Peyer's patch (tissue), 4 donors: ENCODE measurements at regions not wholly inside any gene's neighbourhood (a gene's known extent, or its start where the extent isn't known, plus 50 kb on each side); places are given as distances from the start of the nearest gene placed in this dataset.

Experiments used
- DNase-seq, 3 donors: peaks; one replicate each; pipeline ENCODE4 v3.0.0-alpha.2; 2017 to 2019
- H3K27ac ChIP-seq, 4 donors: fragments of 200-600 bp; sonication (generic); one replicate each; pipeline ENCODE4 v1.5.1; 2016 to 2019
- H3K27me3 ChIP-seq, 2 donors: fragments of 200-600 bp; sonication (generic); one replicate each; pipeline ENCODE4 v1.5.1; 2019
- H3K36me3 ChIP-seq, 3 donors: fragments of 200-600 bp; sonication (generic); one replicate each; pipeline ENCODE4 v1.5.1; 2016 to 2019
- H3K4me1 ChIP-seq, 4 donors: fragments of 200-600 bp; sonication (generic); one replicate each; pipeline ENCODE4 v1.5.1; 2016 to 2019
- H3K4me3 ChIP-seq, 4 donors: fragments of 200-600 bp; sonication (generic); 1 replicate in 3 of 4; 2 replicates in 1 of 4; pipeline ENCODE4 v1.5.1; 2016 to 2019; ENCODE audit warnings: mild to moderate bottlenecking in 1 of 4
- H3K9me3 ChIP-seq, 4 donors: fragments of 200-600 bp; sonication (generic); one replicate each; pipeline ENCODE4 v1.5.1; 2016 to 2019; ENCODE audit warnings: mild to moderate bottlenecking in 1 of 4
- POLR2A ChIP-seq, 2 donors: fragments of 450-650 bp; IDR thresholded peaks; one replicate each; pipeline ENCODE4 v1.5.1; 2017; ENCODE audit warnings: antibody characterized with exemption in 2 of 2, mild to moderate bottlenecking in 2 of 2, moderate library complexity in 2 of 2
- TF ChIP-seq, protein P1 (sequence below), 6 experiments: fragments of 450-650 bp in 4 of 6; fragments of 200-600 bp in 2 of 6; sonication (generic) in 1 of 6; IDR thresholded peaks; one replicate each; pipeline ENCODE4 v1.5.1; 2017 to 2019; ENCODE audit warnings: antibody characterized with exemption in 6 of 6, mild to moderate bottlenecking in 3 of 6, moderate library complexity in 1 of 6

DNA sequence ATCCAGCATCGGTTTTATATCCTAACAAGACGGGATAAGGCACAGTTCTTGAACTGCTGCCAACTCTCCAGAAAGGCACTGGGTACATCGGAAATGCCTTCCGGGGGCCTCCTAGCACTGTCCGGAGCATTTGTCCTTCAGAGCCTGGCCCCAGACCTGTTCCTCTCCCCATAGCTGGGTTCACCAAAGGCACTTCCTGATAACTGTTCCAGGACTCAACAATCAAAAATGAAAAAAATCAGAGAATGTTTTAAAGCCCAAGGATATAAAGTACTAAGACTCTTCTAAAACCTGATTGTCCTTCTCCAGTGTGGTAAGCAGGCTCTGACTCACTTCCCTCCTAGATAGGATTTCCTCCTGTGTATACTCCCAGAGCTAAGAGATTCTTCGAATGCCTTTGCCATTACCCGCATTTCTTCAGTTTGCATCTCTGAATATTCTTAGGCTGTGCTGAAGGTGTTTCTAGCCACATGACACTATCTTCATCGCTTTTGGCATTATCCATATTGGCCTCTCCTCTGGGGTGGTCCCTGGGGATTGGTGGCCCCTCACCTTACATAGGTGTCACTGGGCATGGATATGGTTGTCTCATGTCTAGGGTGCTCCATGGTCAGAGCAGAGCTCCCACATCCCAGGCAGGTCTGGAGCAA is 112.9 kb downstream of the ZBTB18 start:
- Histone ChIP-seq H3K4me3 (no peak overlapping the region), H3K9me3 (no peaks in the 10 kb centered on the region), H3K27me3 (no peaks in the 10 kb centered on the region), H3K4me1 (no peaks in the 10 kb centered on the region), H3K36me3 (no peaks in the 10 kb centered on the region), H3K27ac (peak overlapping the region in 1 of 4 donors; percentile 24)
- DNase-seq: no peak
- TF ChIP-seq, protein P1, sequence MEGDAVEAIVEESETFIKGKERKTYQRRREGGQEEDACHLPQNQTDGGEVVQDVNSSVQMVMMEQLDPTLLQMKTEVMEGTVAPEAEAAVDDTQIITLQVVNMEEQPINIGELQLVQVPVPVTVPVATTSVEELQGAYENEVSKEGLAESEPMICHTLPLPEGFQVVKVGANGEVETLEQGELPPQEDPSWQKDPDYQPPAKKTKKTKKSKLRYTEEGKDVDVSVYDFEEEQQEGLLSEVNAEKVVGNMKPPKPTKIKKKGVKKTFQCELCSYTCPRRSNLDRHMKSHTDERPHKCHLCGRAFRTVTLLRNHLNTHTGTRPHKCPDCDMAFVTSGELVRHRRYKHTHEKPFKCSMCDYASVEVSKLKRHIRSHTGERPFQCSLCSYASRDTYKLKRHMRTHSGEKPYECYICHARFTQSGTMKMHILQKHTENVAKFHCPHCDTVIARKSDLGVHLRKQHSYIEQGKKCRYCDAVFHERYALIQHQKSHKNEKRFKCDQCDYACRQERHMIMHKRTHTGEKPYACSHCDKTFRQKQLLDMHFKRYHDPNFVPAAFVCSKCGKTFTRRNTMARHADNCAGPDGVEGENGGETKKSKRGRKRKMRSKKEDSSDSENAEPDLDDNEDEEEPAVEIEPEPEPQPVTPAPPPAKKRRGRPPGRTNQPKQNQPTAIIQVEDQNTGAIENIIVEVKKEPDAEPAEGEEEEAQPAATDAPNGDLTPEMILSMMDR (IDR thresholded peaks at IDR 0.05): no peak
- TF ChIP-seq POLR2A (IDR thresholded peaks at IDR 0.05): no peak

DNA sequence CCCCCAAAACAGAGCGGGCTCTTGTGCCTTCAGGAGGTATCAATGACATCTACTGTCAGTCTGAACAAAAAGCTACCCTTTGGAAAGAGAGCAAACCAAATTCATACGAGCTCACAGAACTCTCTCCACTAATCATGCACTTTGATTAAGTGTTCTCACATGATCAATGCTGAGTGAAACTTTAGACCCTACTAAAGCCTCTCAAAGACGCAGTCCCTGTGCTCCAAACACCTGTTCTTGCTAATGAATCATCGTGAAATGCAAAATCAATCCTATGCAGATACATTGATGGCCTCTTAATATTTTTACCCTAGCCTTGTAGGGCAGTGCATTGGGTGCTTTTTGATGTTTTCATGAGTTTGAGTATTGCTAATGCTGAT is 113.4 kb downstream of the ZBTB18 start:
- Histone ChIP-seq H3K36me3 (no peaks in the 10 kb centered on the region), H3K27me3 (no peaks in the 10 kb centered on the region), H3K4me3 (no peak overlapping the region), H3K4me1 (no peaks in the 10 kb centered on the region), H3K27ac (no peak overlapping the region), H3K9me3 (no peaks in the 10 kb centered on the region)
- no peak for DNase-seq
- TF ChIP-seq, protein P1 (IDR thresholded peaks at IDR 0.05): no peak
- no peak for TF ChIP-seq POLR2A (IDR thresholded peaks at IDR 0.05)

DNA sequence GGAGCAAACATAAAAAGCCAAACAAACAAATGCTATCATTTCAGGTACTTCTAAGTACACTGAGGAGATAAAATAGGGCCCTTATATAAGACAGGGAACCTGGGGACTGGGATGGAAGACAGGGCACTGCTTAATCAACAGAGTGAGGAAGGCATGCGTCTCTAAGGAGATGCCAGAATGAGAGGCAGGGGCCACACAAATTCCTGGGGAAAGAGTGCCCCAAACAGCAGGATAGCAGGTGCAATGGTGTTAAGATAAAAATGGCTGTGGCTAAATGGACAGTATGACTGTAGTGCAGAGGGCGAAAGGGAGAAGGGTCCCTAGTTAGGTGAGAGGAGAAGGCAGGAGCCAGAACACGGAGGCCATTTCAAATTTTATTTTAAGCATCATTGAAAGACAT is 113.9 kb downstream of the ZBTB18 start:
- no peaks in the 10 kb centered on the region for H3K27me3 ChIP-seq
- TF ChIP-seq, protein P1 (IDR thresholded peaks at IDR 0.05): no peak
- no peak for TF ChIP-seq POLR2A (IDR thresholded peaks at IDR 0.05)
- H3K4me3 ChIP-seq: no peak overlapping the region
- no peak overlapping the region for H3K27ac ChIP-seq
- H3K36me3 ChIP-seq: no peaks in the 10 kb centered on the region
- H3K4me1 ChIP-seq: no peaks in the 10 kb centered on the region
- no peaks in the 10 kb centered on the region for H3K9me3 ChIP-seq
- no peak for DNase-seq

DNA sequence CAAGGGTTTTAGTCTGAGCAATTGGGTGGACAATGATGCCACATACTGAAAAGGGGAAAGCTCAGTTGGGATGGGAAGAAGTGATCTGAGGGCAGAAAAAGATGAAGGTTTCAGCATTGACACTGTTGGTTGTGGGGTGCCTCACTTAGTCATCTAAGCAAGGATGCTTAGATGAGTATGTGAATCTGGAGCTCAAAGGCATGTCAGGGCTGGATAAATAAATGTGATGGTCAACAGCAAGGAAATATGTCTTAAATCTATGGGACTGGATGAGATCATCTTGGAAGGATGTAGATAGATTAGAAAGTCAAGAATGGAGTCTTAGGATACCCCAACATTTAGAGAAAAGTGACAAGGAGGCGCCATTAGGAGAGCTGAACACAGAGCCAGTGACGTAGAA is 114.6 kb downstream of the ZBTB18 start:
- TF ChIP-seq POLR2A (IDR thresholded peaks at IDR 0.05): no peak
- TF ChIP-seq, protein P1 (IDR thresholded peaks at IDR 0.05): no peak
- DNase-seq: no peak
- H3K27me3 ChIP-seq: no peaks in the 10 kb centered on the region
- H3K9me3 ChIP-seq: no peaks in the 10 kb centered on the region
- no peak overlapping the region for H3K4me3 ChIP-seq
- H3K4me1 ChIP-seq: no peaks in the 10 kb centered on the region
- H3K36me3 ChIP-seq: no peaks in the 10 kb centered on the region
- H3K27ac ChIP-seq: no peak overlapping the region

DNA sequence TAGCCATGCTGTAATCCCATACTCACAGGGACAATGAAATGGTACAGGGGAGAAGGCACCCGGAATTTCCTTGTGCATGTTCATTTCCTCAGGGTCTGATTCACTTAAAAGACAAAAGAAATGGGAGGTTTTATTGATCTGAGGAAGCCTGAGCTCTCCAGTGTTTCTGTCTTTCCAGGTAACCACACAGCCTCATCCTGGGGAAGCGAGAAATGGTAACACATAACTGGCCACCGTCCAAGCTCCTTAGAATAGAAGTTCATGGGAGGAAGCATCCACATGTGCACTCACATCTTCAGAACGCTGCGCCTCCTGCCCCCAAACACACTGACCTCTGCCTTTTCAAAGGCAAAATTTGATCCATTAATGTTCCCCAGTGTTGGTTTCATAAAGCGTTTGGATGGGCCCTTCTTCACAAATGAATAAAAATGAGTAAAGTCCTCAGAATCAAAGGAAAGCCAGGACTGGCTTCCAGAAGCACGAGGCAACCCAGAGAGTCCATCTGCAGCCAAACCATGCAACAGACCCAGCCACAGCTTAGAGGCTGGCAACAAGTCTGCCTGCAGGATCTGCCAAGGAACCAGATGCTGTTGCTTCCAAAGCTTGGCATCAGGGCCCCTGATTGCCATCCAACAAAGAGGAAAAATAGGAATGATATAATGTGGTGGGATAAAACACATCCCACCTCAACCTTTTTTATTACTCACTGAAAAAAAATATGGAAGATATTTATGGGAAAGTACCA is 120.3 kb downstream of the ZBTB18 start:
- Histone ChIP-seq H3K9me3 (no peaks in the 10 kb centered on the region), H3K4me3 (no peak overlapping the region), H3K4me1 (no peaks in the 10 kb centered on the region), H3K36me3 (no peaks in the 10 kb centered on the region), H3K27ac (no peak overlapping the region), H3K27me3 (no peaks in the 10 kb centered on the region)
- TF ChIP-seq POLR2A (IDR thresholded peaks at IDR 0.05): no peak
- TF ChIP-seq, protein P1 (IDR thresholded peaks at IDR 0.05): no peak
- DNase-seq: no peak
